ENCODE measurements at regions not wholly inside any gene's neighbourhood (a gene's known extent, or its start where the extent isn't known, plus 50 kb on each side); places are given as distances from the start of the nearest gene placed in this dataset.

GRCh38 chr20:51315390-51315789 is 227.1 kb downstream of the NFATC2 start:
- H3K4me3 ChIP-seq (ENCODE audit: control insufficient read depth, low read depth, low read length): no peak overlapping the region
- no peak for DNase-seq (ENCODE audit: low read depth)
- TF ChIP-seq CTCF (conservative IDR thresholded peaks at IDR 0.05; ENCODE audit: control insufficient read depth, insufficient read depth, low read depth, low read length): no peak

DNA sequence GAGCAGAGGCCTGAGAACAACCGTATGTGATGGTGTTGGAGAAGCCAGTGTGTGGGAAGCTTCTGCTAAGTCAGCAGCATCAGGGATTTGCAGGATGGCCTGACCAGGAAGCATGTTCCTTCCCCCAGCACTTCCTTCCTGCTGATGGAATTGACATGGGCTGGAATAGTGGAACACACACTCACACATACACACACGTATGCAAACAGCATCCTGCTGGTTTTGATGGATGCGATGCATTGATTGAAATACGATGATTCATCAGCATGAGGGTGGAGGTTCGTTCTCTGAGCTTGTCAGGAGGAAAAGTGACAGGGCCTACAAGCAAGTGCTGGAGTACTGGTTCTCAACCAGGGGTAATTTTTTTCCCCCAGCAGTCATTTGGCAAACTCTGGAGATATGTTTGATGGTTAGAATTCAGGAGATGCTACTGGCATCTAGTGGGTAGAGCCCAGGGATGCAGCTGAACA is 229.1 kb downstream of the NFATC2 start:
- peak; percentile 29 for DNase-seq (ENCODE audit: low read depth)
- no peak overlapping the region for H3K4me3 ChIP-seq (ENCODE audit: control insufficient read depth, low read depth, low read length)
- TF ChIP-seq CTCF (conservative IDR thresholded peaks at IDR 0.05; ENCODE audit: control insufficient read depth, insufficient read depth, low read depth, low read length): no peak

DNA sequence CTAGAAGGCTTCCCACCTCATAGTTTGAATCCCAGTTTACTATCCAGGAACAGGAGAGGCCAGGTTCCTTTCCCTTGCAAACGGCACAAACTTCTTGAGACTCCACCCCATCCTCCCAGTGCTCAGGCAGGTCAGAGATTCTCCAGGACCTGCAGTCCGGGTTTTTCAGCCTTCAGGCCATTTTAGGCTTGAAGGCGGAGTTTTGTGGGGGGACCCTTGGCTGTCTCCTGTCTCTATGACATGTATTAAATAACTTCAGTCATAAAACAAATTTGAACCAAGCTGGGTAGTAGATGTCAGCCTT is 230.1 kb downstream of the NFATC2 start:
- no peak for DNase-seq (ENCODE audit: low read depth)
- TF ChIP-seq CTCF (conservative IDR thresholded peaks at IDR 0.05; ENCODE audit: control insufficient read depth, insufficient read depth, low read depth, low read length): no peak

DNA sequence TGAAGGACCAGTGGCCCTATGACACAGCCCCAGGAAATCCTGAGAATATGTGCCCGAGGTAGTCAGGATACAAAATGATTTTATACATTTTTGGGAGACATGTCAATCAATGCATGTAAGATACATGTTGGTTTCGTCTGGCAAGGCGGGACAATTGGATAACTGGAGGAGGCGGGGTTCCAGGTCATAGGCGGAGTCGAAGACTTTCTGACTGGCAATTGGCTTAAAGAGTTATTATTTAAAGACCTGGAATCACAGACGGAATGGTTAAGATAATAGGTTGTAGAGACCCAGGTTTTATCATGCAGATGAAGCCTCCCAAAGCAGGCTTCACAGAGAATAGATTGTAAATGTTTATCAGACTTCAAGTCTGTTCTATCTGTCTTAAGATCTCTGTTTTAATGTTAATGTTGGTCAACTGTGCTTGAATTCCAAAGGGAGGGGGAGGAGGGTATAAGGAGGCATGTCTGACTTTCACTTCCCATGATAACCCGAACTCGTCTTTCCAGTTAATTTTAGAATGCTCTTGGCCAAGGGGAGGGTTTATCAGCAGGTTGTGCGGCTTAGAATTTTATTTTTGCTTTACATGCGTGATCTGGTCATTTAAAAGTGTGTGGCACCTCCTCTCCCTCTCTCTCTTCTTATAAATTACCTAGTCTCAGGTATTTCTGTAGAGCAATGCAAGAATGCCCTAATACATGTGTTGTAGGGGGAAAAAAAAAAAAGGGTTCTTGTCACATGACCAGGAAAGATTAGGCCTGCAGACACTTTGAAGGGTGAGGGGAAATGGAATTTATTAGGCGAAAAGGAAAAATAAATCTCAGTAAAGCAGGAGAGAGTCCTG is 230.7 kb downstream of the NFATC2 start:
- no peak overlapping the region for H3K4me3 ChIP-seq (ENCODE audit: control insufficient read depth, low read depth, low read length)
- no peak for DNase-seq (ENCODE audit: low read depth)
- no peak for TF ChIP-seq CTCF (conservative IDR thresholded peaks at IDR 0.05; ENCODE audit: control insufficient read depth, insufficient read depth, low read depth, low read length)

More for the DNA sequence above, 230.1 kb downstream of the NFATC2 start:
- no peak overlapping the region for H3K4me3 ChIP-seq (ENCODE audit: control insufficient read depth, low read depth, low read length)

- no peak for TF ChIP-seq CTCF (conservative IDR thresholded peaks at IDR 0.05; ENCODE audit: control insufficient read depth, insufficient read depth, low read depth, low read length)
- DNase-seq (ENCODE audit: low read depth): peak; percentile 20
- no peak overlapping the region for H3K4me3 ChIP-seq (ENCODE audit: control insufficient read depth, low read depth, low read length)
Measured at GRCh38 chr20:51310216-51310615, 232.3 kb downstream of the NFATC2 start.

GRCh38 chr20:51309128-51309527 is 233.4 kb downstream of the NFATC2 start:
- H3K4me3 ChIP-seq (ENCODE audit: control insufficient read depth, low read depth, low read length): no peak overlapping the region
- DNase-seq (ENCODE audit: low read depth): no peak
- no peak for TF ChIP-seq CTCF (conservative IDR thresholded peaks at IDR 0.05; ENCODE audit: control insufficient read depth, insufficient read depth, low read depth, low read length)
